ENCODE measurements at regions not wholly inside any gene's neighbourhood (a gene's known extent, or its start where the extent isn't known, plus 50 kb on each side); places are given as distances from the start of the nearest gene placed in this dataset.
A peak's percentile ranks its signal among the peaks of the same experiment; 100 is the strongest.
"Not testable (repeated sequence)": the region's sequence is repeated elsewhere in the genome, so short reads cannot be mapped to it uniquely, and the experiment has no call there.

- DNase-seq (ENCODE audit: low spot score), result no peak
These were observed 187.4 kb upstream of the API5 start for GRCh38 chr11:43124272-43124935.

GRCh38 chr11:43129329-43129728 lies 182.5 kb upstream of the API5 start:
- no peak for DNase-seq (ENCODE audit: low spot score)

GRCh38 chr11:43130616-43131015 lies 181.2 kb upstream of the API5 start:
- no peak for DNase-seq (ENCODE audit: low spot score)

GRCh38 chr11:43135966-43136534 lies 175.7 kb upstream of the API5 start:
- DNase-seq (ENCODE audit: low spot score), result no peak

DNA sequence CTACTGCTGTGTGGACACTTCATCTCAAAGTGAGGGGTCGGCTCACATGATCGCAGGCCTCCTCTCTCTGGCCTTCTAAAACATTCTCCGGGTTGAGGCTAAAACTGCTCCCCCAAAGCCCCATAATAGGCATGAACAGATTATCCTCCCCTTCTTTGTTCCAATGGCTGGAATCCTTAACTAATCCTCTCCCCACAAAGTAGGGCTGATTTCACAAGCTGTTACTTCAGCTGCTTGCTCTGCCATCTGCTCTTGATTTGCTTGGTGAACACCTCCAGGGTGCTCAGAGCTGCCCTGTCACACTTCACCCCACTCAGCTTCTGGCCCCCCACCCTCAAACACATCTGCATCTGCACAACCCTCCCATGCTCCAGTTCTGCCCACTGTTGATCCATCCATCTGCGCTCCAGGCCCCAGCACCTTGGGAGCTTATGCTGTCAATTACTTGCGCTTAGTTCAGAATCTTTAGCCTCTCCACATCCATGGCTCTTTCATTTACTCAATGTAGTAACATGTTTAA lies 173.1 kb upstream of the API5 start:
- DNase-seq (ENCODE audit: low spot score), result no peak

GRCh38 chr11:43145653-43146052 lies 166.1 kb upstream of the API5 start:
- no peak for DNase-seq (ENCODE audit: low spot score)

- DNase-seq (ENCODE audit: low spot score), result no peak
These were observed 161.1 kb upstream of the API5 start for GRCh38 chr11:43150697-43151096.

DNA sequence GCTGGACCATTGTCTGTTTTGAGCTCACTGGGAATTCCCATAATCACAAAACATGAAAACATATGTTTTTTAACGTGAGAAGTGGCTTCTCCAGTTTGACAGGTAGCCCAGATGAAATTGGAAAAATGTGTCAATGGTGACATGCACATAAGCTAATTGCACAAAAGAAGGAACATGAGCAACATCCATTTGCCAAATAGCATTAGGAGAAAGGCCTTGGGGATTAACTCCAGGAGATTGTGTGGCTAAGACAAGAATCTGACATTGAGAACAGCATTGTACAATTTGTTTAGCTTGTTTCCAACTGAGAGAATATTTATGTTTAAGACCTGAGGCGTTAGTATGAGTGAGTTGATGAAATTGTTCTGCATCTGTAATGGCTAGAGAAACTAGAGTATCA lies 147.0 kb upstream of the API5 start:
- DNase-seq (ENCODE audit: low spot score), result no peak

GRCh38 chr11:43165393-43165792 lies 146.4 kb upstream of the API5 start:
- DNase-seq (ENCODE audit: low spot score), result not testable (repeated sequence)

- DNase-seq (ENCODE audit: low spot score), result not testable (repeated sequence)
These were observed 143.6 kb upstream of the API5 start for GRCh38 chr11:43168241-43168640.

GRCh38 chr11:43172477-43172876 lies 139.3 kb upstream of the API5 start:
- no peak for DNase-seq (ENCODE audit: low spot score)

- DNase-seq (ENCODE audit: low spot score), result no peak
These were observed 133.8 kb upstream of the API5 start for GRCh38 chr11:43177975-43178374.

- not testable (repeated sequence) for DNase-seq (ENCODE audit: low spot score)
These were observed 117.3 kb upstream of the API5 start for GRCh38 chr11:43194459-43194858.

- no peak for DNase-seq (ENCODE audit: low spot score)
These were observed 114.4 kb upstream of the API5 start for GRCh38 chr11:43197379-43197778.

DNA sequence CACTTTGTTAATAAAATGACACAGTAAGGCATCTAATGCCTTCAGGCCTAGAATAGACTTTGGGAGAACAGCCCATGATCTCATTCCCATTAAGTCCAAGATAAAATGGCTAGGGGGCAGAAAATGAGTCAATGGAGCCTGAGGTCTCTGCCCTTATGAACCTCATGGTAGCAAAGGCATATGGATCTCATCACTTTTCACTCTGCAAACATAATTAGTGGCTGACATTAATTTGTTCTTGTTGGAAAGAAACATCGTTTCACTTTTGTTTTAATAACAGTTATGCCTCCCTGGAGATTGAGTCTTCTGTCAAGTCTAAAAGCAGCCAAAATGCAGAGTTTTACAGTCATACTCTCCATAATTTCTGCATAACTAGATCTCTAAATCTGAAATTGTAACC lies 111.8 kb upstream of the API5 start:
- DNase-seq (ENCODE audit: low spot score), result no peak

DNA sequence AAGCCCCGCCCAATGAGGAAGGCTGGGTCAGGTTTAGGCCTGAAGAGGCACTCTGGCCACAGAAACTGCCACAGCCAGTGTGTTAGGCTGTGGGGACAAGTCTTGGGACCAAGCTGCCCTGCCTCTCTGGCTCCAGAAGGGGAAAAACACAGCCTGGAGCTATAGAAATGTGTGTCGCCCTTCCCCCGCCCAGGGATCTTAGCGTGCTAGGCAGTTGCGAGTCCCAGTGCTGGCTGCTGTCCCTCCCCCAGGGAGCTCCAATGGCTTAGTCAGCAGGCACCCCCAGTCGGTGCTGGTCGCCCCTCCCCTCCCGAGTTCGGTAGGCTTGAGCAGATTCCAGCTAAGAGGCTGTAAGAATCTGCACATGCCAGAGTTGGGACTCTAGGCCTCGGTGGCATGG lies 99.5 kb upstream of the API5 start:
- peak; percentile 34 for DNase-seq (ENCODE audit: low spot score)

- DNase-seq (ENCODE audit: low spot score), result no peak
These were observed 97.3 kb upstream of the API5 start for GRCh38 chr11:43214471-43214870.

- no peak for DNase-seq (ENCODE audit: low spot score)
These were observed 93.9 kb upstream of the API5 start for GRCh38 chr11:43217849-43218248.

GRCh38 chr11:43222215-43222614 lies 89.6 kb upstream of the API5 start:
- DNase-seq (ENCODE audit: low spot score), result no peak

- DNase-seq (ENCODE audit: low spot score), result no peak
These were observed 88.8 kb upstream of the API5 start for GRCh38 chr11:43223026-43223425.

GRCh38 chr11:43234881-43235280 lies 76.9 kb upstream of the API5 start:
- no peak for DNase-seq (ENCODE audit: low spot score)

- no peak for DNase-seq (ENCODE audit: low spot score)
These were observed 73.5 kb upstream of the API5 start for GRCh38 chr11:43238341-43238740.

DNA sequence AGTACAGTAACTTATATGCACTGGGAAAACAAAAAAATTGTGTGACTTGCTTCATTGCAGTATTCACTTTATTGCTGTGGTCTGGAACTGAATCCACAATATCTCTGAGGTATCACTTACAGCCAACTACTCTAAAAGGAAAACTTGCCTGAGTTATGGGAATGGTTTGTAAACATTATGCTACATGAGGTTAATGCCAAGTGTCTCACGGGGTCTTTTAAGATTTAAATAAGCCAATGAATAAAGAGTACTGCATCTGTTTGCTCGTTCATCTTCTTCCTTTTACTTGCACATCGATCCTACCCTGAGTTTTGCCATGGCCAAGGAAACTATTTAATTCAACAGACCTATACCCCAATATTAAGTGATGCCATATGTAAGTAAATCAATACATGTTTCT lies 72.0 kb upstream of the API5 start:
- no peak for DNase-seq (ENCODE audit: low spot score)

GRCh38 chr11:43242401-43242800 lies 69.4 kb upstream of the API5 start:
- DNase-seq (ENCODE audit: low spot score), result no peak

Data from H4 (cell line).